ENCODE measurements at regions not wholly inside any gene's neighbourhood (a gene's known extent, or its start where the extent isn't known, plus 50 kb on each side); places are given as distances from the start of the nearest gene placed in this dataset.

GRCh38 chr1:30384286-30385245 is 338.8 kb downstream of the MATN1 start:
- TF ChIP-seq TCF4 (CRISPR knock-in tag; IDR thresholded peaks at IDR 0.05; ENCODE audit: borderline replicate concordance) (peak; percentile 60; the same call in 1 of the 2 replicates), ZFP3 (CRISPR knock-in tag; IDR thresholded peaks at IDR 0.05) (no peak), TSHZ2 (CRISPR knock-in tag; IDR thresholded peaks at IDR 0.05) (no peak), TOX (CRISPR knock-in tag; IDR thresholded peaks at IDR 0.05; ENCODE audit: borderline replicate concordance) (no peak)
